ENCODE measurements at regions not wholly inside any gene's neighbourhood (a gene's known extent, or its start where the extent isn't known, plus 50 kb on each side); places are given as distances from the start of the nearest gene placed in this dataset.

GRCh38 chr10:29204070-29204800 lies 84.6 kb upstream of the LYZL1 start:
- no peak for TF ChIP-seq ATF7 (IDR thresholded peaks at IDR 0.05; ENCODE audit: low read depth)
- no peak for TF ChIP-seq TAF1 (IDR thresholded peaks at IDR 0.05; ENCODE audit: borderline replicate concordance, low read depth, low read length)
- no peak for TF ChIP-seq TARDBP (IDR thresholded peaks at IDR 0.05; ENCODE audit: borderline replicate concordance)
- TF ChIP-seq, protein P1, sequence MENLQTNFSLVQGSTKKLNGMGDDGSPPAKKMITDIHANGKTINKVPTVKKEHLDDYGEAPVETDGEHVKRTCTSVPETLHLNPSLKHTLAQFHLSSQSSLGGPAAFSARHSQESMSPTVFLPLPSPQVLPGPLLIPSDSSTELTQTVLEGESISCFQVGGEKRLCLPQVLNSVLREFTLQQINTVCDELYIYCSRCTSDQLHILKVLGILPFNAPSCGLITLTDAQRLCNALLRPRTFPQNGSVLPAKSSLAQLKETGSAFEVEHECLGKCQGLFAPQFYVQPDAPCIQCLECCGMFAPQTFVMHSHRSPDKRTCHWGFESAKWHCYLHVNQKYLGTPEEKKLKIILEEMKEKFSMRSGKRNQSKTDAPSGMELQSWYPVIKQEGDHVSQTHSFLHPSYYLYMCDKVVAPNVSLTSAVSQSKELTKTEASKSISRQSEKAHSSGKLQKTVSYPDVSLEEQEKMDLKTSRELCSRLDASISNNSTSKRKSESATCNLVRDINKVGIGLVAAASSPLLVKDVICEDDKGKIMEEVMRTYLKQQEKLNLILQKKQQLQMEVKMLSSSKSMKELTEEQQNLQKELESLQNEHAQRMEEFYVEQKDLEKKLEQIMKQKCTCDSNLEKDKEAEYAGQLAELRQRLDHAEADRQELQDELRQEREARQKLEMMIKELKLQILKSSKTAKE (IDR thresholded peaks at IDR 0.05; ENCODE audit: low read depth, poor library complexity, severe bottlenecking): no peak
- TF ChIP-seq, protein P2, sequence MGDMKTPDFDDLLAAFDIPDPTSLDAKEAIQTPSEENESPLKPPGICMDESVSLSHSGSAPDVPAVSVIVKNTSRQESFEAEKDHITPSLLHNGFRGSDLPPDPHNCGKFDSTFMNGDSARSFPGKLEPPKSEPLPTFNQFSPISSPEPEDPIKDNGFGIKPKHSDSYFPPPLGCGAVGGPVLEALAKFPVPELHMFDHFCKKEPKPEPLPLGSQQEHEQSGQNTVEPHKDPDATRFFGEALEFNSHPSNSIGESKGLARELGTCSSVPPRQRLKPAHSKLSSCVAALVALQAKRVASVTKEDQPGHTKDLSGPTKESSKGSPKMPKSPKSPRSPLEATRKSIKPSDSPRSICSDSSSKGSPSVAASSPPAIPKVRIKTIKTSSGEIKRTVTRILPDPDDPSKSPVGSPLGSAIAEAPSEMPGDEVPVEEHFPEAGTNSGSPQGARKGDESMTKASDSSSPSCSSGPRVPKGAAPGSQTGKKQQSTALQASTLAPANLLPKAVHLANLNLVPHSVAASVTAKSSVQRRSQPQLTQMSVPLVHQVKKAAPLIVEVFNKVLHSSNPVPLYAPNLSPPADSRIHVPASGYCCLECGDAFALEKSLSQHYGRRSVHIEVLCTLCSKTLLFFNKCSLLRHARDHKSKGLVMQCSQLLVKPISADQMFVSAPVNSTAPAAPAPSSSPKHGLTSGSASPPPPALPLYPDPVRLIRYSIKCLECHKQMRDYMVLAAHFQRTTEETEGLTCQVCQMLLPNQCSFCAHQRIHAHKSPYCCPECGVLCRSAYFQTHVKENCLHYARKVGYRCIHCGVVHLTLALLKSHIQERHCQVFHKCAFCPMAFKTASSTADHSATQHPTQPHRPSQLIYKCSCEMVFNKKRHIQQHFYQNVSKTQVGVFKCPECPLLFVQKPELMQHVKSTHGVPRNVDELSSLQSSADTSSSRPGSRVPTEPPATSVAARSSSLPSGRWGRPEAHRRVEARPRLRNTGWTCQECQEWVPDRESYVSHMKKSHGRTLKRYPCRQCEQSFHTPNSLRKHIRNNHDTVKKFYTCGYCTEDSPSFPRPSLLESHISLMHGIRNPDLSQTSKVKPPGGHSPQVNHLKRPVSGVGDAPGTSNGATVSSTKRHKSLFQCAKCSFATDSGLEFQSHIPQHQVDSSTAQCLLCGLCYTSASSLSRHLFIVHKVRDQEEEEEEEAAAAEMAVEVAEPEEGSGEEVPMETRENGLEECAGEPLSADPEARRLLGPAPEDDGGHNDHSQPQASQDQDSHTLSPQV (IDR thresholded peaks at IDR 0.05): no peak
- no peak for TF ChIP-seq FOS (IDR thresholded peaks at IDR 0.05; ENCODE audit: borderline replicate concordance, extremely low read depth, insufficient read length)
- TF ChIP-seq, protein P3, sequence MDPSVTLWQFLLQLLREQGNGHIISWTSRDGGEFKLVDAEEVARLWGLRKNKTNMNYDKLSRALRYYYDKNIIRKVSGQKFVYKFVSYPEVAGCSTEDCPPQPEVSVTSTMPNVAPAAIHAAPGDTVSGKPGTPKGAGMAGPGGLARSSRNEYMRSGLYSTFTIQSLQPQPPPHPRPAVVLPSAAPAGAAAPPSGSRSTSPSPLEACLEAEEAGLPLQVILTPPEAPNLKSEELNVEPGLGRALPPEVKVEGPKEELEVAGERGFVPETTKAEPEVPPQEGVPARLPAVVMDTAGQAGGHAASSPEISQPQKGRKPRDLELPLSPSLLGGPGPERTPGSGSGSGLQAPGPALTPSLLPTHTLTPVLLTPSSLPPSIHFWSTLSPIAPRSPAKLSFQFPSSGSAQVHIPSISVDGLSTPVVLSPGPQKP (IDR thresholded peaks at IDR 0.05; ENCODE audit: low read depth, low read length): no peak
- TF ChIP-seq, protein P4, sequence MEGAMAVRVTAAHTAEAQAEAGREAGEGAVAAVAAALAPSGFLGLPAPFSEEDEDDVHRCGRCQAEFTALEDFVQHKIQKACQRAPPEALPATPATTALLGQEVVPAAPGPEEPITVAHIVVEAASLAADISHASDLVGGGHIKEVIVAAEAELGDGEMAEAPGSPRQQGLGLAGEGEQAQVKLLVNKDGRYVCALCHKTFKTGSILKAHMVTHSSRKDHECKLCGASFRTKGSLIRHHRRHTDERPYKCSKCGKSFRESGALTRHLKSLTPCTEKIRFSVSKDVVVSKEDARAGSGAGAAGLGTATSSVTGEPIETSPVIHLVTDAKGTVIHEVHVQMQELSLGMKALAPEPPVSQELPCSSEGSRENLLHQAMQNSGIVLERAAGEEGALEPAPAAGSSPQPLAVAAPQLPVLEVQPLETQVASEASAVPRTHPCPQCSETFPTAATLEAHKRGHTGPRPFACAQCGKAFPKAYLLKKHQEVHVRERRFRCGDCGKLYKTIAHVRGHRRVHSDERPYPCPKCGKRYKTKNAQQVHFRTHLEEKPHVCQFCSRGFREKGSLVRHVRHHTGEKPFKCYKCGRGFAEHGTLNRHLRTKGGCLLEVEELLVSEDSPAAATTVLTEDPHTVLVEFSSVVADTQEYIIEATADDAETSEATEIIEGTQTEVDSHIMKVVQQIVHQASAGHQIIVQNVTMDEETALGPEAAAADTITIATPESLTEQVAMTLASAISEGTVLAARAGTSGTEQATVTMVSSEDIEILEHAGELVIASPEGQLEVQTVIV (IDR thresholded peaks at IDR 0.05; ENCODE audit: borderline replicate concordance, partially characterized antibody): no peak
- TF ChIP-seq PML (IDR thresholded peaks at IDR 0.05; ENCODE audit: low read length): no peak
- TF ChIP-seq PAX5 (IDR thresholded peaks at IDR 0.05; ENCODE audit: borderline replicate concordance, low read depth, low read length): no peak
- TF ChIP-seq SIX5 (IDR thresholded peaks at IDR 0.05; ENCODE audit: low read depth, low read length, severe bottlenecking): no peak
- 0% methylated on average over 7 of the region's 7 CpGs for WGBS (ENCODE audit: insufficient coverage, insufficient replicate concordance, low lambda C conversion rate, missing lambda C conversion rate)
- ATAC-seq: no peak
- RAD21 ChIA-PET (ENCODE audit: unreplicated experiment): no interaction called here
- Histone ChIP-seq H4K20me1 (ENCODE audit: control insufficient read depth, insufficient read depth) (no peaks in the 10 kb centered on the region), H3K27ac (ENCODE audit: control insufficient read depth, insufficient read depth) (no peak overlapping the region), H3K27me3 (replicated peaks in 1 of 2; ENCODE audit: control insufficient read depth in 2 of 2, insufficient read depth in 2 of 2, low read length in 1 of 2) (no peaks in the 10 kb centered on the region), H3K9ac (ENCODE audit: control insufficient read depth, insufficient read depth, low read length) (no peak overlapping the region), H3K9me3 (replicated peaks; ENCODE audit: control insufficient read depth, insufficient read depth, low read length) (no peaks in the 10 kb centered on the region), H3K36me3 (ENCODE audit: control insufficient read depth in 2 of 2, insufficient read depth in 2 of 2, low read length in 1 of 2) (no peaks in the 10 kb centered on the region), H3K4me3 (no peak overlapping the region), H3K79me2 (ENCODE audit: control insufficient read depth, insufficient read depth, low read length) (no peaks in the 10 kb centered on the region), H3K4me2 (ENCODE audit: control insufficient read depth, insufficient read depth) (no peak overlapping the region), H2AFZ (ENCODE audit: control insufficient read depth, low read depth, low read length) (no peak overlapping the region), H3K4me1 (ENCODE audit: control insufficient read depth, insufficient read depth, low read length) (no peaks in the 10 kb centered on the region)
- CTCF ChIA-PET: no interaction called here
- in situ Hi-C loops (cut with MboI) (no loop called here), intact Hi-C loops (cut with micrococcal nuclease; ENCODE audit: unreplicated experiment) (no loop called here)
- no TSS peak for BruUV-seq (replicated peaks)
- no peak for DNase-seq (ENCODE audit: low read depth, low spot score)
- SMC1A ChIA-PET (ENCODE audit: uncharacterized antibody, unreplicated experiment): no interaction called here
- FAIRE-seq: no peak
- POLR2A ChIA-PET: no interaction called here

Data from GM12878 (cell line).